ENCODE measurements at regions not wholly inside any gene's neighbourhood (a gene's known extent, or its start where the extent isn't known, plus 50 kb on each side); places are given as distances from the start of the nearest gene placed in this dataset.

- no peak for DNase-seq
Measured at GRCh38 chr2:41337956-41338355, 709.9 kb upstream of the PKDCC start.

- no peak for DNase-seq
Measured at GRCh38 chr2:41344529-41344928, 703.3 kb upstream of the PKDCC start.

- DNase-seq = no peak
Measured at GRCh38 chr2:41353060-41353459, 694.8 kb upstream of the PKDCC start.

- no peak for DNase-seq
Measured at GRCh38 chr2:41355794-41356193, 692.0 kb upstream of the PKDCC start.

GRCh38 chr2:41364842-41365241, 683.0 kb upstream of the PKDCC start:
- no peak for DNase-seq

GRCh38 chr2:41375901-41376300, 671.9 kb upstream of the PKDCC start:
- DNase-seq = no peak

- no peak for DNase-seq
Measured at GRCh38 chr2:41377837-41378236, 670.0 kb upstream of the PKDCC start.

GRCh38 chr2:41378420-41378819, 669.4 kb upstream of the PKDCC start:
- no peak for DNase-seq

- DNase-seq = no peak
Measured at GRCh38 chr2:41379496-41380221, 668.2 kb upstream of the PKDCC start.

GRCh38 chr2:41381701-41382100, 666.1 kb upstream of the PKDCC start:
- no peak for DNase-seq

- DNase-seq = no peak
Measured at GRCh38 chr2:41387519-41387918, 660.3 kb upstream of the PKDCC start.

GRCh38 chr2:41393621-41394020, 654.2 kb upstream of the PKDCC start:
- DNase-seq = no peak

- DNase-seq = no peak
Measured at GRCh38 chr2:41394541-41394940, 653.3 kb upstream of the PKDCC start.

GRCh38 chr2:41395692-41396091, 652.1 kb upstream of the PKDCC start:
- no peak for DNase-seq

- DNase-seq = no peak
Measured at GRCh38 chr2:41399437-41400087, 648.3 kb upstream of the PKDCC start.

- no peak for DNase-seq
Measured at GRCh38 chr2:41400088-41400665, 647.6 kb upstream of the PKDCC start.

GRCh38 chr2:41405441-41405840, 642.4 kb upstream of the PKDCC start:
- DNase-seq = no peak

- DNase-seq = no peak
Measured at GRCh38 chr2:41409328-41409727, 638.5 kb upstream of the PKDCC start.

GRCh38 chr2:41410011-41410410, 637.8 kb upstream of the PKDCC start:
- DNase-seq = no peak

- DNase-seq = no peak
Measured at GRCh38 chr2:41413813-41414485, 633.9 kb upstream of the PKDCC start.

- no peak for DNase-seq
Measured at GRCh38 chr2:41414486-41415230, 633.2 kb upstream of the PKDCC start.

GRCh38 chr2:41417511-41417910, 630.3 kb upstream of the PKDCC start:
- DNase-seq = no peak

GRCh38 chr2:41420219-41420618, 627.6 kb upstream of the PKDCC start:
- DNase-seq = no peak

All from activated gamma-delta T cell treated with Interleukin-2 at 50 U/mL for 16 hours (primary cell).